K562 (cell line): ENCODE measurements at regions not wholly inside any gene's neighbourhood (a gene's known extent, or its start where the extent isn't known, plus 50 kb on each side); places are given as distances from the start of the nearest gene placed in this dataset.

ENCODE experiments used
- CAMTA2 ChIP-seq: fragments of 250-450 bp; sonication (Bioruptor Pico); conservative IDR thresholded peaks from 2 replicates; pipeline ENCODE4 v1.5.1; 2022
- CBX1 ChIP-seq: sonication (generic); IDR thresholded peaks from 2 replicates; pipeline ENCODE4 v1.6.1; 2016; ENCODE audit warnings: antibody characterized with exemption, low read depth, mild to moderate bottlenecking
- CEBPB ChIP-seq: fragments of 450-650 bp; IDR thresholded peaks from 2 replicates; pipeline ENCODE4 v1.6.1; 2016; ENCODE audit warnings: missing genetic modification characterization, missing compliant biosample characterization
- CEBPG ChIP-seq, 3 experiments: fragments of 200-800 bp in 1 of 3; sonication (Bioruptor generic) in 1 of 3; sonication (generic) in 1 of 3; formaldehyde crosslinking in 1 of 3; IDR thresholded peaks in 2 of 3; conservative IDR thresholded peaks in 1 of 3; 2 replicates each; pipeline versions ENCODE4 v1.6.1 to v1.8.0; 2016 to 2022; ENCODE audit warnings: missing compliant biosample characterization in 2 of 3, missing genetic modification characterization in 2 of 3, mild to moderate bottlenecking in 1 of 3, missing genetic modification reagents in 1 of 3
- CEBPZ ChIP-seq: fragments of 150-350 bp; IDR thresholded peaks from 2 replicates; pipeline ENCODE4 v1.6.1; 2014; ENCODE audit warnings: low read depth, mild to moderate bottlenecking, low read length, borderline replicate concordance
- CXXC5 ChIP-seq: fragments of 250-450 bp; sonication (Bioruptor Pico); IDR thresholded peaks from 2 replicates; pipeline ENCODE4 v1.8.0; 2022; ENCODE audit warnings: inconsistent platforms, mild to moderate bottlenecking, moderate library complexity
- IFI16 ChIP-seq: fragments of 250-450 bp; sonication (Bioruptor Pico); IDR thresholded peaks from 2 replicates; pipeline ENCODE4 v2.1.2; 2022; ENCODE audit warnings: mild to moderate bottlenecking, inconsistent platforms
- RB1 ChIP-seq: fragments of 450-650 bp; IDR thresholded peaks from 2 replicates; pipeline ENCODE4 v1.6.1; 2017; ENCODE audit warnings: low read depth, mild to moderate bottlenecking
- SAP30 ChIP-seq: fragments of 200-600 bp; sonication (generic); IDR thresholded peaks from 2 replicates; pipeline ENCODE4 v1.6.1; 2012; ENCODE audit warnings: borderline replicate concordance, low read depth, mild to moderate bottlenecking, moderate library complexity, low read length, control low read depth, inconsistent platforms; ENCODE audit not compliant: insufficient read depth, poor library complexity, severe bottlenecking
- TAF1 ChIP-seq: IDR thresholded peaks from 2 replicates; pipeline ENCODE4 v1.6.1; 2011; ENCODE audit warnings: mild to moderate bottlenecking, low read length, moderate library complexity; ENCODE audit not compliant: insufficient read depth, control insufficient read depth, severe bottlenecking; ENCODE audit errors: extremely low read depth
- ZBTB7A ChIP-seq: IDR thresholded peaks from 2 replicates; pipeline ENCODE4 v1.6.1; 2011; ENCODE audit warnings: low read depth, mild to moderate bottlenecking, low read length, moderate library complexity, borderline replicate concordance; ENCODE audit not compliant: control insufficient read depth
- ZNF3 ChIP-seq: fragments of 250-450 bp; sonication (Bioruptor Pico); IDR thresholded peaks from 2 replicates; pipeline ENCODE4 v1.5.0; 2021; ENCODE audit warnings: mild to moderate bottlenecking, moderate library complexity
- TF ChIP-seq, protein P1 (sequence below): fragments of 250-450 bp; sonication (Bioruptor Pico); IDR thresholded peaks from 2 replicates; pipeline ENCODE4 v1.5.0; 2020; ENCODE audit warnings: mild to moderate bottlenecking, borderline replicate concordance
- TF ChIP-seq, protein P2 (sequence below): fragments of 450-650 bp; IDR thresholded peaks from 2 replicates; pipeline ENCODE4 v1.7.0; 2016; ENCODE audit warnings: borderline replicate concordance

DNA sequence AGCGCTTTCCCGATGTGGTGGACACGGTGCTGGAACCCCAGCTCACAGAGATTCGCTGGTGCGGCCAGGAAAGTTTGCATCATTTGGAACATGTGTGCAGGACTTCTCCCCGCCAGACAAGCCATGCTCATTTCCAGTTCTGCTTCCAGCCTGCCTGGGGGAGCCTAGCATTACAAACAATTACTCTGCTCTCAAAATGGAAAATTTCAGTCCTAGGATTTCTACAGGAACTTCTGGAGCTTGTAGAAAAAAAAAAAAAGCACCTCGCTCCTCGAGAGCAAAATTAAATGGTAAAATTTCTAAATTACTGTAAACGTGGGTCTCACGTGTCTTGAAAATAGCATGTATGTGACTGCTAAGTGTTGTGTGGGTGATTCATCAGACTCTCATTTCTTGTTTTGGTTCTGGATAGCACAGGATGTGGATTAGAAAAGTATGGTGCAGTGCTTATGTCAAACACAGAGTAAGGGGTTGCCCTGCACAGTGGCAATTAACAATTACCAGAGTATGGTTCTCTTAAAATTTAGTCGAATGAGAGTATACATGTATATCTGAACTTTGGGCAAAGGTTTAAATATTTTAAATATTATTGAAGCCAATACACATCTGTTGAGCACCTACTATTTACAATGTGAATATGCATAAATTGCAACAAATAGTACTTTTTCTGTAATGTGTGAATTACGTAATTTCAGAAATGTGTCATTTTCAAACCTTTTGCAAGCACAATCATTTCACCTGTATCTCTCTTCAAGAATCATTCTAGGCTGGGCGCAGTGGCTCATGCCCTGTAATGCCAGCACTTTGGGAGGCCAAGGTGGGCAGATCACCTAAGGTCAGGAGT, 61.8 kb upstream of the PTGFRN start (continued):
- TF ChIP-seq CAMTA2 (CRISPR knock-in tag) (no peak), ZNF3 (CRISPR knock-in tag) (no peak), CEBPZ (no peak), CXXC5 (CRISPR knock-in tag) (0 out of 2 replicates have a peak, but pooled peaks have one; percentile 10), IFI16 (no peak), ZBTB7A (no peak), CEBPG (CRISPR knock-in tag; IDR thresholded peaks at IDR 0.05) (no peak), CEBPG (tag; conservative IDR thresholded peaks at IDR 0.05 in 1 of 2, IDR thresholded peaks at IDR 0.05 in 1 of 2) (peak in 1 of 2 experiments; percentile 53; a peak in 3 of 4 replicates), CEBPB (peak; percentile 69), CBX1 (no peak), RB1 (no peak), TAF1 (no peak), SAP30 (no peak)
- TF ChIP-seq, protein P1, sequence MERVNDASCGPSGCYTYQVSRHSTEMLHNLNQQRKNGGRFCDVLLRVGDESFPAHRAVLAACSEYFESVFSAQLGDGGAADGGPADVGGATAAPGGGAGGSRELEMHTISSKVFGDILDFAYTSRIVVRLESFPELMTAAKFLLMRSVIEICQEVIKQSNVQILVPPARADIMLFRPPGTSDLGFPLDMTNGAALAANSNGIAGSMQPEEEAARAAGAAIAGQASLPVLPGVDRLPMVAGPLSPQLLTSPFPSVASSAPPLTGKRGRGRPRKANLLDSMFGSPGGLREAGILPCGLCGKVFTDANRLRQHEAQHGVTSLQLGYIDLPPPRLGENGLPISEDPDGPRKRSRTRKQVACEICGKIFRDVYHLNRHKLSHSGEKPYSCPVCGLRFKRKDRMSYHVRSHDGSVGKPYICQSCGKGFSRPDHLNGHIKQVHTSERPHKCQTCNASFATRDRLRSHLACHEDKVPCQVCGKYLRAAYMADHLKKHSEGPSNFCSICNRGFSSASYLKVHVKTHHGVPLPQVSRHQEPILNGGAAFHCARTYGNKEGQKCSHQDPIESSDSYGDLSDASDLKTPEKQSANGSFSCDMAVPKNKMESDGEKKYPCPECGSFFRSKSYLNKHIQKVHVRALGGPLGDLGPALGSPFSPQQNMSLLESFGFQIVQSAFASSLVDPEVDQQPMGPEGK (CRISPR knock-in tag): no peak
- TF ChIP-seq, protein P2, sequence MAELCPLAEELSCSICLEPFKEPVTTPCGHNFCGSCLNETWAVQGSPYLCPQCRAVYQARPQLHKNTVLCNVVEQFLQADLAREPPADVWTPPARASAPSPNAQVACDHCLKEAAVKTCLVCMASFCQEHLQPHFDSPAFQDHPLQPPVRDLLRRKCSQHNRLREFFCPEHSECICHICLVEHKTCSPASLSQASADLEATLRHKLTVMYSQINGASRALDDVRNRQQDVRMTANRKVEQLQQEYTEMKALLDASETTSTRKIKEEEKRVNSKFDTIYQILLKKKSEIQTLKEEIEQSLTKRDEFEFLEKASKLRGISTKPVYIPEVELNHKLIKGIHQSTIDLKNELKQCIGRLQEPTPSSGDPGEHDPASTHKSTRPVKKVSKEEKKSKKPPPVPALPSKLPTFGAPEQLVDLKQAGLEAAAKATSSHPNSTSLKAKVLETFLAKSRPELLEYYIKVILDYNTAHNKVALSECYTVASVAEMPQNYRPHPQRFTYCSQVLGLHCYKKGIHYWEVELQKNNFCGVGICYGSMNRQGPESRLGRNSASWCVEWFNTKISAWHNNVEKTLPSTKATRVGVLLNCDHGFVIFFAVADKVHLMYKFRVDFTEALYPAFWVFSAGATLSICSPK: no peak
